ENCODE measurements at regions not wholly inside any gene's neighbourhood (a gene's known extent, or its start where the extent isn't known, plus 50 kb on each side); places are given as distances from the start of the nearest gene placed in this dataset.

DNA sequence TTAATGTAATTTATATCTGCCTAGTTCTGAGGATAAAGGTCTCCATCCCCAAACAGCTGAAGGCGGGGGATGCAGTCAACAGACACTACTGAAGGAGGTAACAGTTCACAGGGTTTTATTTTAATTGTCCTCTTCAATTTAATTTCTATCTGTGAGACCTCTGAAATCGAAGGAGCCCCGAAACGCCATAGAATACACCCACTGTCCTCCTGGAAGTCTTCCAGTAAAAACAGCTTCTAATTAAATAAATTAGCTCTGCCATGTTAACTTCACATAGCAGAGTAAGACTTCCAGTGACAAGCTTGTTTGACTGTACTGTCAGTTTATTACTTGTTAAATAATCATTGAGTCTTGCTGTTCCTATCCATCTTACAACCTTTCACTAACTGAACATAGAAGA is 193.5 kb downstream of the SEC61B start:
- Histone ChIP-seq H4K91ac (ENCODE audit: insufficient read length, low read depth, low read length) (no peak overlapping the region), H3K9me3 (ENCODE audit: control insufficient read depth, low read depth, low read length) (no peaks in the 10 kb centered on the region), H2AK5ac (ENCODE audit: insufficient read length, low read length) (no peak overlapping the region), H3K14ac (ENCODE audit: insufficient read depth, low read length) (no peak overlapping the region), H3K4ac (ENCODE audit: low read depth, low read length) (no peak overlapping the region), H3K4me2 (ENCODE audit: insufficient read depth, insufficient read length, low read length) (no peak overlapping the region), H3K27me3 (ENCODE audit: insufficient read depth, low read length) (no peaks in the 10 kb centered on the region), H3K23ac (ENCODE audit: insufficient read length, low read depth, low read length) (no peak overlapping the region), H2BK20ac (ENCODE audit: low read depth, low read length, poor library complexity, severe bottlenecking) (no peak overlapping the region), H4K5ac (ENCODE audit: insufficient read length, low read depth, low read length) (no peak overlapping the region), H3K56ac (ENCODE audit: insufficient read length, low read depth, low read length) (no peak overlapping the region), H3K18ac (ENCODE audit: insufficient read length, low read depth, low read length) (no peak overlapping the region), H2AFZ (ENCODE audit: low read length) (no peak overlapping the region), H3K79me1 (ENCODE audit: insufficient read depth, low read depth, low read length, poor library complexity, severe bottlenecking) (no peaks in the 10 kb centered on the region), H4K20me1 (ENCODE audit: control insufficient read depth, insufficient read depth, insufficient read length) (no peaks in the 10 kb centered on the region), H3K23me2 (ENCODE audit: insufficient read length, low read depth, low read length, poor library complexity, severe bottlenecking) (no peaks in the 10 kb centered on the region), H2BK15ac (ENCODE audit: low read depth, low read length) (no peak overlapping the region), H4K8ac (replicated peaks; ENCODE audit: insufficient read length, low read depth, low read length) (no peak overlapping the region), H3K79me2 (ENCODE audit: insufficient read depth, low read length) (no peaks in the 10 kb centered on the region), H3K9ac (ENCODE audit: extremely low read depth, insufficient read length, low read length) (no peak overlapping the region), H3K27ac (ENCODE audit: insufficient read length, low read depth, low read length) (no peak overlapping the region), H2BK120ac (ENCODE audit: low read depth, low read length, poor library complexity, severe bottlenecking) (no peak overlapping the region), H2BK12ac (ENCODE audit: insufficient read length, low read depth, low read length) (no peak overlapping the region), H3K4me1 (ENCODE audit: insufficient read depth, low read length) (no peaks in the 10 kb centered on the region; the same call in 1 of the 2 replicates), H3T11ph (ENCODE audit: low read length) (no peak overlapping the region), H2BK5ac (ENCODE audit: insufficient read length, low read length) (no peak overlapping the region)
- WGBS (ENCODE audit: extremely low coverage, insufficient read length, low lambda C conversion rate): no CpG with 5 or more reads among the region's 4 CpGs
- no peak for DNase-seq
- H3K27ac Mint-ChIP-seq: no peak overlapping the region
- no peak overlapping the region for H3K4me3 Mint-ChIP-seq
- H3K27me3 Mint-ChIP-seq (ENCODE audit: low read depth): 0 out of 2 replicates have a peak, but pooled peaks cover 2% of the 10 kb centered on the region
- TF ChIP-seq, protein P1, sequence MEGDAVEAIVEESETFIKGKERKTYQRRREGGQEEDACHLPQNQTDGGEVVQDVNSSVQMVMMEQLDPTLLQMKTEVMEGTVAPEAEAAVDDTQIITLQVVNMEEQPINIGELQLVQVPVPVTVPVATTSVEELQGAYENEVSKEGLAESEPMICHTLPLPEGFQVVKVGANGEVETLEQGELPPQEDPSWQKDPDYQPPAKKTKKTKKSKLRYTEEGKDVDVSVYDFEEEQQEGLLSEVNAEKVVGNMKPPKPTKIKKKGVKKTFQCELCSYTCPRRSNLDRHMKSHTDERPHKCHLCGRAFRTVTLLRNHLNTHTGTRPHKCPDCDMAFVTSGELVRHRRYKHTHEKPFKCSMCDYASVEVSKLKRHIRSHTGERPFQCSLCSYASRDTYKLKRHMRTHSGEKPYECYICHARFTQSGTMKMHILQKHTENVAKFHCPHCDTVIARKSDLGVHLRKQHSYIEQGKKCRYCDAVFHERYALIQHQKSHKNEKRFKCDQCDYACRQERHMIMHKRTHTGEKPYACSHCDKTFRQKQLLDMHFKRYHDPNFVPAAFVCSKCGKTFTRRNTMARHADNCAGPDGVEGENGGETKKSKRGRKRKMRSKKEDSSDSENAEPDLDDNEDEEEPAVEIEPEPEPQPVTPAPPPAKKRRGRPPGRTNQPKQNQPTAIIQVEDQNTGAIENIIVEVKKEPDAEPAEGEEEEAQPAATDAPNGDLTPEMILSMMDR (conservative IDR thresholded peaks at IDR 0.05): no peak
- peaks cover 12 to 20% of the 10 kb centered on the region in 2 experiments for H3K4me1 Mint-ChIP-seq
- H3K9me3 Mint-ChIP-seq: 0 out of 5 replicates have a peak, but pooled peaks cover 0 to 2% of the 10 kb centered on the region in 2 experiments
- H3K36me3 Mint-ChIP-seq (ENCODE audit: insufficient read depth in 1 of 3, low read depth in 3 of 3): no peaks in the 10 kb centered on the region
